ENCODE measurements at regions not wholly inside any gene's neighbourhood (a gene's known extent, or its start where the extent isn't known, plus 50 kb on each side); places are given as distances from the start of the nearest gene placed in this dataset.

DNA sequence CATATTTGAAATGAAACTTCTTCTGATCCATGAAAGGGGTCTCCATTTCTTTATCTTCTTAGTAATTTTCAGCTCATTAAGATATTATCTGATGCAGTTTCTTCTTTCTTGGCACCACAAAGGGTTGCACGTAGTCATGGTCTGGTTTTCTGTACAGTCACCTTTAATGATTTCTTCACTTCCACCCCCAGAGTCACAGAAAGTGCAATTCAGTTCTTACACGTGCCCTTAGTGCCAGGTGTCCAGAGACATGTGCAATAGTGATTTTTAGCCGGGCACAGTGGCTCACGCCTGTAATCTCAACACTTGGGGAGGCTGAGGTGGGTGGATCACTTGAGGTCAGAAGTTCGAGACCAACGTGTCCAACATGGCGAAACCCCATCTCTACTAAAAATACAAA, 202.8 kb upstream of the MTNR1B start:
- CTCF ChIA-PET: no interaction called here
- H3K4me3 ChIP-seq (ENCODE audit: low read depth, low read length): no peak overlapping the region
- no peak for DNase-seq (ENCODE audit: low read depth, low spot score)
- TF ChIP-seq, protein P1, sequence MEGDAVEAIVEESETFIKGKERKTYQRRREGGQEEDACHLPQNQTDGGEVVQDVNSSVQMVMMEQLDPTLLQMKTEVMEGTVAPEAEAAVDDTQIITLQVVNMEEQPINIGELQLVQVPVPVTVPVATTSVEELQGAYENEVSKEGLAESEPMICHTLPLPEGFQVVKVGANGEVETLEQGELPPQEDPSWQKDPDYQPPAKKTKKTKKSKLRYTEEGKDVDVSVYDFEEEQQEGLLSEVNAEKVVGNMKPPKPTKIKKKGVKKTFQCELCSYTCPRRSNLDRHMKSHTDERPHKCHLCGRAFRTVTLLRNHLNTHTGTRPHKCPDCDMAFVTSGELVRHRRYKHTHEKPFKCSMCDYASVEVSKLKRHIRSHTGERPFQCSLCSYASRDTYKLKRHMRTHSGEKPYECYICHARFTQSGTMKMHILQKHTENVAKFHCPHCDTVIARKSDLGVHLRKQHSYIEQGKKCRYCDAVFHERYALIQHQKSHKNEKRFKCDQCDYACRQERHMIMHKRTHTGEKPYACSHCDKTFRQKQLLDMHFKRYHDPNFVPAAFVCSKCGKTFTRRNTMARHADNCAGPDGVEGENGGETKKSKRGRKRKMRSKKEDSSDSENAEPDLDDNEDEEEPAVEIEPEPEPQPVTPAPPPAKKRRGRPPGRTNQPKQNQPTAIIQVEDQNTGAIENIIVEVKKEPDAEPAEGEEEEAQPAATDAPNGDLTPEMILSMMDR (IDR thresholded peaks at IDR 0.05; ENCODE audit: insufficient read depth, low read length, missing control alignments): no peak
- POLR2A ChIA-PET: no interaction called here

- CTCF ChIA-PET: no interaction called here
- TF ChIP-seq, protein P1 (IDR thresholded peaks at IDR 0.05; ENCODE audit: insufficient read depth, low read length, missing control alignments): no peak
- no peak for DNase-seq (ENCODE audit: low read depth, low spot score)
These were observed 202.0 kb upstream of the MTNR1B start for GRCh38 chr11:92767416-92767815.

DNA sequence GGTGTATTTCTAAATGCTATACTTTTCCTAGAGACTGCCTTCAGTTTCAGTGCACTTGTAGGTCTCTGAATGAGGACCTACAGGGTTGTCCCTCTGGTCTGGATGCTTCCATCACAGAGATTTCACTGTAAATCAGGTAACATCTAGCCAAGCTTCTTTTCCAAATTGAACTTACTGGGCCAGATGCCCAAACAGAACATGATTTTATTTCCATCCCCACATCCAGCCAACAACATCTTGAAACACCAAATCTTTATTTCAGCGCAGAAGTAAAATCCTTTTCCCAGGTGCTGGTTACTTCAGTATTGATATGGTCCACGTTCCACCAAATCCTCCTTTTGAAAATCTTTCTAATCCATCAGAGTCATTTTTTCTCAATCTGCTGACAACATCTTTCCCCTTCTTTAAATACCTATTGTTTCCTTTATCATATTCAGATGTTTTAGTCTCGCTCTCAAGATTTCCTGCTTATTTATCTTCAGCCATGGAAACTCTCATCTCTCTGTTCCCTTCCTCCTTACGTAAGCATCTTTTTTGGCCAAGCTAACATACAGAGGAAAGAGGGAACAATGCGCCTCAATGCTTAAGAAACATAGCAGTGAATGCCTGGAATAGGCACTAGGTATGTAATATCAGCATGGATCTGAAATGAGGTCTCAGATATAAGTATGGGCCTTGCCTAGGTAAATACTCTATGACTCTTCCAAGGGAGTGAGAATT, 201.2 kb upstream of the MTNR1B start:
- ChIA-PET CTCF (no interaction called here), POLR2A (no interaction called here)
- no peak overlapping the region for H3K4me3 ChIP-seq (ENCODE audit: low read depth, low read length)
- no peak for DNase-seq (ENCODE audit: low read depth, low spot score)
- TF ChIP-seq, protein P1 (IDR thresholded peaks at IDR 0.05; ENCODE audit: insufficient read depth, low read length, missing control alignments): no peak

More at GRCh38 chr11:92767416-92767815, 202.0 kb upstream of the MTNR1B start:
- no peak overlapping the region for H3K4me3 ChIP-seq (ENCODE audit: low read depth, low read length)
- POLR2A ChIA-PET: no interaction called here

- DNase-seq (ENCODE audit: low read depth, low spot score): no peak
- ChIA-PET CTCF (no interaction called here), POLR2A (no interaction called here)
- H3K4me3 ChIP-seq (ENCODE audit: low read depth, low read length): no peak overlapping the region
- TF ChIP-seq, protein P1 (IDR thresholded peaks at IDR 0.05; ENCODE audit: insufficient read depth, low read length, missing control alignments): no peak
These were observed 200.3 kb upstream of the MTNR1B start for GRCh38 chr11:92769112-92769511.

GRCh38 chr11:92770419-92770818, 199.0 kb upstream of the MTNR1B start:
- TF ChIP-seq, protein P1 (IDR thresholded peaks at IDR 0.05; ENCODE audit: insufficient read depth, low read length, missing control alignments): no peak
- ChIA-PET POLR2A (no interaction called here), CTCF (no interaction called here)
- no peak for DNase-seq (ENCODE audit: low read depth, low spot score)
- H3K4me3 ChIP-seq (ENCODE audit: low read depth, low read length): no peak overlapping the region

DNA sequence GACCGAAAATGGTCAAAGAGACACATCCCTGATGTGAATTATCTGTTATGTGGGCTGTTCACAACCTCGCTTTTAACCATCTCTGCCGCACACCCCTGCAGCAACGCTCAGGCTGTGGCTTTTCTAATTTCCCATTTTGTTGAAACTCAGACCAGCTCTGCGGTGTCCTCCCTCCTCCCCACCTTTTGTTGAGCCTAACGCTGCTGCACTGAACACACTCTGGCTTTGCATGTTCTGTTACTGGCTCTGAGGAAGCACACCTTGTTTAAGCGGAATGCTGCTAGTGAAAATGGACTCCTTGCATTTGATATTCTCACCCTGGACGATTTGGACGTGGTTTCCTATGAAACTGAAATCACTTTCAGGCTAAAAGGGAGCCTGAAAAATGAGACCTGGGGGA, 198.5 kb upstream of the MTNR1B start:
- TF ChIP-seq, protein P1 (IDR thresholded peaks at IDR 0.05; ENCODE audit: insufficient read depth, low read length, missing control alignments): no peak
- H3K4me3 ChIP-seq (ENCODE audit: low read depth, low read length): no peak overlapping the region
- ChIA-PET POLR2A (no interaction called here), CTCF (no interaction called here)
- no peak for DNase-seq (ENCODE audit: low read depth, low spot score)

Measured in AG04449 (cell line).